PC-3 (cell line): ENCODE measurements at regions not wholly inside any gene's neighbourhood (a gene's known extent, or its start where the extent isn't known, plus 50 kb on each side); places are given as distances from the start of the nearest gene placed in this dataset.
"Not testable (repeated sequence)": the region's sequence is repeated elsewhere in the genome, so short reads cannot be mapped to it uniquely, and the experiment has no call there.

Experiments used
- ATAC-seq: fragments of 200-7000 bp; cut with Tn5 transposase; 2 replicates; pipeline ENCODE4 v1.9.1; 2020; ENCODE audit warnings: mild to moderate bottlenecking, moderate library complexity
- BruUV-seq: library from RNA; stranded (reverse); fragments of 400-500 nt; replicated peaks from 2 replicates; lab custom pipeline; 2021; lab: Mats Ljungman, UMichigan
- CTCF ChIA-PET: fragments of 300-600 bp; sonication (Branson Sonifier 250); formaldehyde crosslinking; loops from one replicate; lab custom pipeline; 2022; ENCODE audit warnings: antibody characterized with exemption; lab: Charles Lee
- POLR2A ChIA-PET: fragments of 300-600 bp; sonication (Branson Sonifier 250); formaldehyde crosslinking; loops from one replicate; lab custom pipeline; 2022; ENCODE audit warnings: antibody characterized with exemption; ENCODE audit not compliant: unreplicated experiment; lab: Charles Lee
- DNase-seq: peaks from one replicate; pipeline ENCODE4 v3.0.0-alpha.2; 2015
- H2AFZ ChIP-seq: fragments of 300-600 bp; sonication (generic); 2 replicates; pipeline ENCODE4 v1.6.0; 2016; ENCODE audit warnings: antibody characterized with exemption, low read length
- H3F3A ChIP-seq: fragments of 300-600 bp; sonication (generic); one replicate; pipeline ENCODE4 v1.6.0; 2017; ENCODE audit warnings: antibody characterized with exemption, low read length, control low read depth, mild to moderate bottlenecking; ENCODE audit not compliant: unreplicated experiment
- H3K27ac ChIP-seq: fragments of 300-600 bp; sonication (generic); 2 replicates; pipeline ENCODE4 v1.5.1; 2016; ENCODE audit warnings: mild to moderate bottlenecking, low read length
- H3K27me3 ChIP-seq: fragments of 300-600 bp; sonication (generic); 2 replicates; pipeline ENCODE4 v1.6.1; 2016; ENCODE audit warnings: low read length, mixed read lengths
- H3K36me3 ChIP-seq: fragments of 300-600 bp; sonication (generic); 2 replicates; pipeline ENCODE4 v1.6.1; 2016; ENCODE audit warnings: low read depth, mixed run types, low read length, mixed read lengths
- H3K4me1 ChIP-seq: fragments of 300-600 bp; sonication (generic); 2 replicates; pipeline ENCODE4 v1.5.1; 2016; ENCODE audit warnings: low read length; ENCODE audit not compliant: insufficient read depth
- H3K4me2 ChIP-seq: fragments of 300-600 bp; sonication (generic); 2 replicates; pipeline ENCODE4 v1.6.0; 2016; ENCODE audit warnings: low read length
- H3K4me3 ChIP-seq: fragments of 300-600 bp; sonication (generic); 2 replicates; pipeline ENCODE4 v1.5.1; 2016; ENCODE audit warnings: mild to moderate bottlenecking, low read length, mixed read lengths
- H3K79me2 ChIP-seq: fragments of 300-600 bp; sonication (generic); 2 replicates; pipeline ENCODE4 v1.6.1; 2017; ENCODE audit warnings: low read length, mixed read lengths
- H3K9ac ChIP-seq: fragments of 300-600 bp; sonication (generic); 2 replicates; pipeline ENCODE4 v1.6.0; 2016; ENCODE audit warnings: mild to moderate bottlenecking, low read length
- H3K9me2 ChIP-seq: fragments of 300-600 bp; sonication (generic); replicated peaks from 2 replicates; pipeline ENCODE4 v1.6.1; 2016; ENCODE audit warnings: mixed run types, low read length, mixed read lengths
- H3K9me3 ChIP-seq: fragments of 300-600 bp; sonication (generic); 2 replicates; pipeline ENCODE4 v1.6.1; 2016; ENCODE audit warnings: low read length, mixed read lengths
- H4K20me1 ChIP-seq: fragments of 300-600 bp; sonication (generic); 2 replicates; pipeline ENCODE4 v1.6.1; 2016; ENCODE audit warnings: low read length, mixed read lengths
- EZH2 ChIP-seq: fragments of 300-600 bp; sonication (generic); IDR thresholded peaks from one replicate; pipeline ENCODE4 v1.6.1; 2017; ENCODE audit warnings: antibody characterized with exemption, mild to moderate bottlenecking, low read length; ENCODE audit not compliant: unreplicated experiment
- EZH2phosphoT487 ChIP-seq: fragments of 300-600 bp; sonication (generic); IDR thresholded peaks from 2 replicates; pipeline ENCODE4 v1.6.1; 2018; ENCODE audit warnings: mild to moderate bottlenecking, antibody characterized with exemption, low read length, borderline replicate concordance
- intact Hi-C: fragments of 100-400 bp; cut with micrococcal nuclease; formaldehyde crosslinking; loops from 2 replicates; pipeline ENCODE4 v1.9.0; 2023
- TF ChIP-seq, protein P1 (sequence below): fragments of 300-600 bp; sonication (generic); conservative IDR thresholded peaks from 2 replicates; pipeline ENCODE4 v1.5.1; 2017; ENCODE audit warnings: antibody characterized with exemption, low read depth, mild to moderate bottlenecking, low read length

DNA sequence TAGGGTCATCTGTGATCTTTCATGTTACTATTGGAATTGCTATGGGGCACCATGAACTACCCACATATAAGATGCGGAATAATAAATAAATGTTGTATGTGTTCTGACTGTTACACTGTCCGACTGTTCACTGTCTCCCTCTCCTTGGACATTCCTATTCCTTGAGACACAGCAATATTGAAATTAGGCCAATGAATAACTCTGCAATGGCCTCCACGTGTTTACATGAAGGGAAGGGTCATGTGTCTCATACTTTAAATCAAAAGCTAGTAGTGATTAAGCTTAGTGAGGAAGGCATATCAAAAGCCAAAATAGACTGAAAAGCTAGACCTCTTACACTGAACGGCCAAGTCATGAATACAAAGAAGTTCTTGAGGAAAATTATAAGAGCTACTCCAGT lies 751.3 kb downstream of the SOCS6 start:
- TF ChIP-seq EZH2phosphoT487, result no peak
- TF ChIP-seq, protein P1, sequence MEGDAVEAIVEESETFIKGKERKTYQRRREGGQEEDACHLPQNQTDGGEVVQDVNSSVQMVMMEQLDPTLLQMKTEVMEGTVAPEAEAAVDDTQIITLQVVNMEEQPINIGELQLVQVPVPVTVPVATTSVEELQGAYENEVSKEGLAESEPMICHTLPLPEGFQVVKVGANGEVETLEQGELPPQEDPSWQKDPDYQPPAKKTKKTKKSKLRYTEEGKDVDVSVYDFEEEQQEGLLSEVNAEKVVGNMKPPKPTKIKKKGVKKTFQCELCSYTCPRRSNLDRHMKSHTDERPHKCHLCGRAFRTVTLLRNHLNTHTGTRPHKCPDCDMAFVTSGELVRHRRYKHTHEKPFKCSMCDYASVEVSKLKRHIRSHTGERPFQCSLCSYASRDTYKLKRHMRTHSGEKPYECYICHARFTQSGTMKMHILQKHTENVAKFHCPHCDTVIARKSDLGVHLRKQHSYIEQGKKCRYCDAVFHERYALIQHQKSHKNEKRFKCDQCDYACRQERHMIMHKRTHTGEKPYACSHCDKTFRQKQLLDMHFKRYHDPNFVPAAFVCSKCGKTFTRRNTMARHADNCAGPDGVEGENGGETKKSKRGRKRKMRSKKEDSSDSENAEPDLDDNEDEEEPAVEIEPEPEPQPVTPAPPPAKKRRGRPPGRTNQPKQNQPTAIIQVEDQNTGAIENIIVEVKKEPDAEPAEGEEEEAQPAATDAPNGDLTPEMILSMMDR, result no peak
- TF ChIP-seq EZH2, result no peak
- H3K9me2 ChIP-seq, result no peaks in the 10 kb centered on the region
- no peaks in the 10 kb centered on the region for H3K4me1 ChIP-seq
- CTCF ChIA-PET, result no interaction called here
- no peak for DNase-seq
- POLR2A ChIA-PET, result no interaction called here
- H3K27me3 ChIP-seq, result no peaks in the 10 kb centered on the region
- no peaks in the 10 kb centered on the region for H3K9me3 ChIP-seq
- no peak overlapping the region for H3K4me2 ChIP-seq
- intact Hi-C loops, result no loop called here
- no peak overlapping the region for H2AFZ ChIP-seq
- no TSS peak for BruUV-seq
- ATAC-seq, result no peak
- H3F3A ChIP-seq, result no peaks in the 10 kb centered on the region
- H3K36me3 ChIP-seq, result no peaks in the 10 kb centered on the region
- no peak overlapping the region for H3K27ac ChIP-seq
- no peaks in the 10 kb centered on the region for H3K79me2 ChIP-seq
- no peak overlapping the region for H3K9ac ChIP-seq
- H3K4me3 ChIP-seq, result no peak overlapping the region
- no peaks in the 10 kb centered on the region for H4K20me1 ChIP-seq

DNA sequence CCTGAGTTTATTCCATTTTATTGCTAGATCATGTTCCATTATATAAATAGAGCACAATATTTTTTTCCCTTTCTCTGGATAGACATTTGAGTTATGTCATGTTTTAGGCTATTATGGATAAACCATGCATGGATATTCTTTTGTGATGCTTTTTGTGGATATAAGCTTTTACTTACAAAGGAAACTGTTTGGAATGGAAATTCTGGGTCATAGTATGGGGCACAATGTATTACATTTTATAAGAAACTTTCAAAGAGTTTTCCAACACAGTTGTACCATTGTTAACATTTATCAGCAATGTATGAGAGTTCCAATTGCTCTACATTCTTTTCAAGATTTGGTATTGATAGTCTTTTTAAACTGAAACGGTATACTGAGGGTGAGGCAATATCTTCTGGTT lies 749.4 kb downstream of the SOCS6 start:
- Histone ChIP-seq H2AFZ (no peak overlapping the region), H3K4me2 (no peak overlapping the region), H3K79me2 (no peaks in the 10 kb centered on the region), H4K20me1 (no peaks in the 10 kb centered on the region), H3K9ac (no peak overlapping the region), H3F3A (no peaks in the 10 kb centered on the region), H3K36me3 (no peaks in the 10 kb centered on the region), H3K27ac (no peak overlapping the region), H3K9me3 (no peaks in the 10 kb centered on the region), H3K4me1 (no peaks in the 10 kb centered on the region), H3K9me2 (no peaks in the 10 kb centered on the region), H3K27me3 (no peaks in the 10 kb centered on the region), H3K4me3 (no peak overlapping the region)
- ChIA-PET CTCF (no interaction called here), POLR2A (no interaction called here)
- TF ChIP-seq, protein P1, result no peak
- TF ChIP-seq EZH2phosphoT487 (no peak), EZH2 (no peak)
- intact Hi-C loops, result no loop called here
- no TSS peak for BruUV-seq
- ATAC-seq, result no peak
- no peak for DNase-seq

DNA sequence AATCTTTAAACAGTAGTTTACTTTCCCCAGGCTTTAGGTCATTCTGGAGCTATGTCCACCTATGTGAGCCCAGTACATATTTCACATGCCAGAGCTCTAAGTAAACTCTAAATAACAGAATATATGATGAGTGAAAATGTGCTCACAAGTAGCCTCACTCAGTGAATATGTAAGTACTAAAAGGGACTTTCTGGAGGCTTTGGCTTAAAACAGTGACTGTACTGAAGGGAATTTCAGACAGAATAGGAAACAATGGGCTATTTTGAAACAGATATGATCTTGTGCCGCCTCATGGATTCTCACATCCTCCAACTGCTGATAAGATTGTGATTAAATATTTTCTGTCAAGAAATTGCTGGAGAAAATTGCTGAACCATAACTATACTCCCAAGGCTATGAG lies 747.9 kb downstream of the SOCS6 start:
- DNase-seq (peak; percentile 48), ATAC-seq (peak; percentile 67)
- intact Hi-C loops, result no loop called here
- no peaks in the 10 kb centered on the region for H3F3A ChIP-seq
- H3K79me2 ChIP-seq, result no peaks in the 10 kb centered on the region
- no peak overlapping the region for H2AFZ ChIP-seq
- H3K4me1 ChIP-seq, result no peaks in the 10 kb centered on the region
- no peaks in the 10 kb centered on the region for H3K36me3 ChIP-seq
- H3K9ac ChIP-seq, result no peak overlapping the region
- H3K4me3 ChIP-seq, result no peak overlapping the region
- no peaks in the 10 kb centered on the region for H3K9me2 ChIP-seq
- no peaks in the 10 kb centered on the region for H3K27me3 ChIP-seq
- no TSS peak for BruUV-seq
- TF ChIP-seq, protein P1, result no peak
- TF ChIP-seq EZH2phosphoT487, result no peak
- TF ChIP-seq EZH2, result no peak
- H3K9me3 ChIP-seq, result no peaks in the 10 kb centered on the region
- H4K20me1 ChIP-seq, result no peaks in the 10 kb centered on the region
- 0 out of 2 replicates have a peak overlapping the region, but pooled peaks have one; percentile 24 for H3K27ac ChIP-seq
- POLR2A ChIA-PET, result no interaction called here
- peak overlapping the region; percentile 21; the same call in 1 of the 2 replicates for H3K4me2 ChIP-seq
- CTCF ChIA-PET, result no interaction called here

DNA sequence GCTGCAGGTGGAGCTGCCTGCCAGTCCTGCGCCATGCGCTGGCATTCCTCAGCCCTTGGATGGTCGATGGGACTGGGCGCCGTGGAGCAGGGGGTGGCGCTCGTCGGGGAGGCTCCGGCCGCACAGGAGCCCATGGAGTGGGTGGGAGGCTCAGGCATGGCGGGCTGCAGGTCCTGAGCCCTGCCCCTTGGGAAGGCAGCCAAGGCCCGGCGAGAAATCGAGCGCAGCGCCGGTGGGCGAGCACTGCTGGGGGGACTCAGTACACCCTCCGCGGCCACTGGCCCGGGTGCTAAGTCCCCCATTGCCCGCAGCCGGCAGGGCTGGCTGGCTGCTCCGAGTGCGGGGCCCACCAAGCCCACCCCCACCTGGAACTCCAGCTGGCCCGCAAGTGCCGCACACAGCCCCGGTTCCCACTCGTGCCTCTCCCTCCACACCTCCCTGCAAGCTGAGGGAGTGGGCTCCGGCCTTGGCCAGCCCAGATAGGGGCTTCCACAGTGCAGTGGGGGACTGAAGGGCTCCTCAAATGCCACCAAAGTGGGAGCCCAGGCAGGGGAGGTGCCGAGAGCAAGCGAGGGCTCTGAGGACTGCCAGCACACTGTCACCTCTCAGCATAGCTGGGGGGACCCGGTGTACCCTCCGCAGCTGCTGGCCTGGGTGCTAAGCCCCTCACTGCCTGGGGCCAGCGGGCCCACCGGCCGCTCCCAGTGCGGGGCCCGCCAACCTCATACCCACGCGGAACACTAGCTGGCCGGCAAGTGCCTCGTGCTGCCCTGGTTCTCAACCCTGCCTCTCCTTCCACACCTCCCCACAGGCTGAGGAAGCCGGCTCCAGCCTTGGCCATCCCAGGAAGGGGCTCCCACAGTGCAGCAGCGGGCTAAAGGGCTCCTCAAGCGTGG lies 742.7 kb downstream of the SOCS6 start:
- H3K27me3 ChIP-seq, CTCF ChIA-PET, H3K4me2 ChIP-seq, BruUV-seq, H3K36me3 ChIP-seq, H2AFZ ChIP-seq, H3K4me1 ChIP-seq, H3K79me2 ChIP-seq, H3K9me3 ChIP-seq, H3K9ac ChIP-seq, H3K27ac ChIP-seq, ATAC-seq, DNase-seq, intact Hi-C loops, H3F3A ChIP-seq, POLR2A ChIA-PET, H3K4me3 ChIP-seq, H3K9me2 ChIP-seq, H4K20me1 ChIP-seq: not testable (repeated sequence)
